ENCODE measurements at regions not wholly inside any gene's neighbourhood (a gene's known extent, or its start where the extent isn't known, plus 50 kb on each side); places are given as distances from the start of the nearest gene placed in this dataset.
A peak's percentile ranks its signal among the peaks of the same experiment; 100 is the strongest.

GRCh38 chr6:99186417-99186816 is 163.1 kb downstream of the FAXC start:
- H3K4me3 ChIP-seq (ENCODE audit: low read length) = no peak overlapping the region
- TF ChIP-seq CTCF (IDR thresholded peaks at IDR 0.05; ENCODE audit: insufficient read depth, low read depth, low read length, missing control alignments) = no peak
- no peak for DNase-seq (ENCODE audit: low read depth)

- no peak for TF ChIP-seq CTCF (IDR thresholded peaks at IDR 0.05; ENCODE audit: insufficient read depth, low read depth, low read length, missing control alignments)
- DNase-seq (ENCODE audit: low read depth) = no peak
- H3K4me3 ChIP-seq (ENCODE audit: low read length) = no peak overlapping the region
Observed at GRCh38 chr6:99185525-99185924, 163.9 kb downstream of the FAXC start.

- peak; percentile 66 for DNase-seq (ENCODE audit: low read depth)
- no peak overlapping the region for H3K4me3 ChIP-seq (ENCODE audit: low read length)
- no peak for TF ChIP-seq CTCF (IDR thresholded peaks at IDR 0.05; ENCODE audit: insufficient read depth, low read depth, low read length, missing control alignments)
Observed at GRCh38 chr6:99184696-99185095, 164.8 kb downstream of the FAXC start.

GRCh38 chr6:99183066-99183465 is 166.4 kb downstream of the FAXC start:
- TF ChIP-seq CTCF (IDR thresholded peaks at IDR 0.05; ENCODE audit: insufficient read depth, low read depth, low read length, missing control alignments) = no peak
- peak; percentile 30 for DNase-seq (ENCODE audit: low read depth)
- H3K4me3 ChIP-seq (ENCODE audit: low read length) = no peak overlapping the region

- TF ChIP-seq CTCF (IDR thresholded peaks at IDR 0.05; ENCODE audit: insufficient read depth, low read depth, low read length, missing control alignments) = no peak
- no peak overlapping the region for H3K4me3 ChIP-seq (ENCODE audit: low read length)
- no peak for DNase-seq (ENCODE audit: low read depth)
Observed at GRCh38 chr6:99181174-99181573, 168.3 kb downstream of the FAXC start.

GRCh38 chr6:99178168-99178567 is 171.3 kb downstream of the FAXC start:
- H3K4me3 ChIP-seq (ENCODE audit: low read length) = no peak overlapping the region
- TF ChIP-seq CTCF (IDR thresholded peaks at IDR 0.05; ENCODE audit: insufficient read depth, low read depth, low read length, missing control alignments) = no peak
- peak; percentile 84 for DNase-seq (ENCODE audit: low read depth)

GRCh38 chr6:99177736-99178135 is 171.7 kb downstream of the FAXC start:
- no peak for TF ChIP-seq CTCF (IDR thresholded peaks at IDR 0.05; ENCODE audit: insufficient read depth, low read depth, low read length, missing control alignments)
- no peak overlapping the region for H3K4me3 ChIP-seq (ENCODE audit: low read length)
- DNase-seq (ENCODE audit: low read depth) = peak; percentile 6
